Activated T-helper 2 cell treated with anti-CD3 and anti-CD28 coated beads, Interferon-gamma antibody, Interleukin-2, Interleukin-4, amounts not matched to agents 10 μg/mL and 5 μg/mL and 100 μg/mL, durations not matched to agents 14 hours and 24 hours and 36 hours (primary cell): ENCODE measurements at regions not wholly inside any gene's neighbourhood (a gene's known extent, or its start where the extent isn't known, plus 50 kb on each side); places are given as distances from the start of the nearest gene placed in this dataset.
"Not testable (repeated sequence)": the region's sequence is repeated elsewhere in the genome, so short reads cannot be mapped to it uniquely, and the experiment has no call there.

Source experiments
- DNase-seq: peaks from one replicate; pipeline ENCODE4 v3.0.0; 2021; ENCODE audit warnings: low spot score
- H3K27ac Mint-ChIP-seq: one replicate; pipeline ENCODE4 v1.8.0; 2021; ENCODE audit warnings: mixed read lengths
- H3K27me3 Mint-ChIP-seq: one replicate; pipeline ENCODE4 v1.8.0; 2021; ENCODE audit warnings: low read depth, mixed read lengths
- H3K36me3 Mint-ChIP-seq: one replicate; pipeline ENCODE4 v1.8.0; 2021; ENCODE audit warnings: low read depth, mixed read lengths
- H3K4me1 Mint-ChIP-seq: one replicate; pipeline ENCODE4 v1.8.0; 2021; ENCODE audit warnings: low read depth, mixed read lengths
- H3K4me3 Mint-ChIP-seq: one replicate; pipeline ENCODE4 v1.8.0; 2021; ENCODE audit warnings: low read depth, mild to moderate bottlenecking, moderate library complexity, mixed read lengths
- H3K9me3 Mint-ChIP-seq: one replicate; pipeline ENCODE4 v1.8.0; 2021; ENCODE audit warnings: mixed read lengths
- intact Hi-C: fragments of 100-400 bp; cut with micrococcal nuclease; formaldehyde crosslinking; loops from one replicate; pipeline ENCODE4 v1.15.1; 2023

DNA sequence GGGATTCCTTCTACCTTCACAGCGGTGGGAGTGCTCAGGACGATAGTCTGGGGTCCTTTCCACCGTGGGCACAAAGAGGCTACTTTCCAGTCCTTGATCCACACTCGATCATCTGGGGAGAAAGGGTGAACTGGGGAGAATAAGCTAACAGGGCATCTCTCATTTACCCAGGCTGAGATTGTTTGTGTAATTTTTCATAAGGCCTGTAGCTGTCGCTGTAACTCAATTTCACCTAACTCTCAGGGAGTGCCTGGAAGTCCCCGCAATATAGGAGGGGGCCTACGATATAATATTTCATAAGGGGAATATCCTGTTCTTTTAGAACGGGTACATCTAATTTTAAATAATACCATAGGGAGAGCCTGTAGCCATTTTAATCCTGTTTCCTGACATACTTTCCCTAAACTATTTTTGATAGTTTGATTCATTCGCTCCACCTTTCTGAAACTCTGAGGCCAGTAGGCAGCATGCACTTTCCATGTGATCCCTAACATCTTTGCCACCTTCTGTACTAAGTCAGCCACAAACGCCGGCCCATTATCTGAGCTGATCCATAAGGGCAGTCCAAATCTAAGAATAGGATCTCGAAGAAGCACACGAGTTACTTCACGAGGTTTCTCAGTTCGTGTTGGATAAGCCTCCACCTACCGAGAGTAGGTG lies 127.2 kb upstream of the CCZ1B start:
- H3K9me3 Mint-ChIP-seq, H3K36me3 Mint-ChIP-seq, H3K27me3 Mint-ChIP-seq, H3K4me3 Mint-ChIP-seq, H3K4me1 Mint-ChIP-seq, H3K27ac Mint-ChIP-seq, DNase-seq, intact Hi-C loops: not testable (repeated sequence)

- DNase-seq, H3K4me3 Mint-ChIP-seq, H3K4me1 Mint-ChIP-seq, H3K27me3 Mint-ChIP-seq, H3K9me3 Mint-ChIP-seq, H3K27ac Mint-ChIP-seq, H3K36me3 Mint-ChIP-seq, intact Hi-C loops: not testable (repeated sequence)
Measured at GRCh38 chr7:6953798-6954181, 127.7 kb upstream of the CCZ1B start.

DNA sequence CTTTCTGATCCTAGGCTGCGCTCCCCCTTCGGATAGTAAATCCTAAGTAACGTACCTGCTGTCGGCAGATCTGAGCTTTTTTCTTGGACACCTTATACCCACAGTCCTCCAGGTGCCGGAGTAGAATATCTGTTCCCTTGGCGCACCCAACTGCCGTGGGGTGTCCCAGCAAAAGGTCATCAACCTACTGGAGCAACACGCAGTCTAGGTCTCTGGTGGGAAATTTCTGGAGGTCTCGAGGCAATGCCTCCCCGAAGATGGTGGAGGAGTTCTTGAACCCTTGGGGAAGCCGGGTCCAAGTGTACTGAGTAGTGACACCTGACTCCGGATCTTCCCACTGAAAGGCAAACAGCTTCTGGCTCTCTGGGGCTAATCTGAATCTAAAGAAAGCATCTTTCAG lies 129.3 kb upstream of the CCZ1B start:
- H3K9me3 Mint-ChIP-seq, H3K27ac Mint-ChIP-seq, H3K27me3 Mint-ChIP-seq, DNase-seq, H3K36me3 Mint-ChIP-seq, H3K4me1 Mint-ChIP-seq, H3K4me3 Mint-ChIP-seq, intact Hi-C loops: not testable (repeated sequence)

DNA sequence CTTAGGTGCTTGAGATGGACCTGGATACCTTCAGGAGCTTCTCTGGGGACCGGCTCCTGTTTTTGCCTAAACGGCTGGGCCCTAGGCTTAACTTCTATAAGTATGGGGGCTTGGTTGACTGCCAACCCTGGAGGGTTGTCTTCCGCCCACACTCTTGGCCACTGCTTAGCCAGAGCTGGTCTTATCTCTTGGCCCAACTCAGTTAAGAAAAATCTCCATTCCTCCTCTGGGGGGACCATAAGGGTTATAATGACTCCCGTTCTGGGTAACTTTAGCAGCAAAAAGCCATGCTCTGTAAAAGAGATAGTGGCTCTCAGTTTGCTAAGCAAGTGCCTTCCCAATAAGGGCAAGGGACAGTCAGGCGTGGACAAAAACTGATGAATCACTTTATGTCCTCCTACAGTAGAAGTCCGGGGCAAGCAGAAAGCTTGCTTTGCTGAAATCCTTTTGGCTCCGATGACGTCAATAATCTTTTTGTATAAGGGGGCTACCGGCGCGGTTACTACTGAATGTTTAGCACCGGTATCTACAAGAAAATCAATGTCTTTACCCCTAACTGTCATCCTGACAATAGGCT lies 130.0 kb upstream of the CCZ1B start:
- H3K9me3 Mint-ChIP-seq, H3K36me3 Mint-ChIP-seq, DNase-seq, H3K4me1 Mint-ChIP-seq, H3K27me3 Mint-ChIP-seq, H3K27ac Mint-ChIP-seq, H3K4me3 Mint-ChIP-seq, intact Hi-C loops: not testable (repeated sequence)

DNA sequence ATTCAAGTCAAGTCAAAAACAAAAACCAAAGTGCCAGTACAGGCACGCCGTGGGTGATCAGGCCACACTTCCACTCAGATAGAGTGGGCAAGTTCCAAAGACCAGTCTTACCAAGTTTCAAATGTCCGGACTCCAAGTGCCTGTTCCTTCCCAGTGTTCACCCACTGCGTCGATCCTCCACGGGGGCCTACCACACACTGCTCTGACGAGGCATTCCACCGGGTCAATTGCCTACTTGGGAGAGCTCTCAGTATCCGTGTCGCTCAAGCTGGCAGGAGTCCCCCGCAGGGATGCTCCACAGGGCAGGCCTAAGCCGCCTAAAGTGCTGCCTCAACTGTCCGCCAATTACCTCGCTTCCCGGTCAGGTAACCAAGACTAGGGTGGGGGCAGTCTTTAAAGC lies 132.3 kb upstream of the CCZ1B start:
- H3K4me3 Mint-ChIP-seq, H3K27me3 Mint-ChIP-seq, H3K9me3 Mint-ChIP-seq, H3K36me3 Mint-ChIP-seq, H3K4me1 Mint-ChIP-seq, H3K27ac Mint-ChIP-seq, DNase-seq, intact Hi-C loops: not testable (repeated sequence)

- DNase-seq, H3K27ac Mint-ChIP-seq, H3K9me3 Mint-ChIP-seq, H3K4me1 Mint-ChIP-seq, H3K4me3 Mint-ChIP-seq, H3K36me3 Mint-ChIP-seq, H3K27me3 Mint-ChIP-seq, intact Hi-C loops: not testable (repeated sequence)
Measured at GRCh38 chr7:6959942-6960341, 133.9 kb upstream of the CCZ1B start.

DNA sequence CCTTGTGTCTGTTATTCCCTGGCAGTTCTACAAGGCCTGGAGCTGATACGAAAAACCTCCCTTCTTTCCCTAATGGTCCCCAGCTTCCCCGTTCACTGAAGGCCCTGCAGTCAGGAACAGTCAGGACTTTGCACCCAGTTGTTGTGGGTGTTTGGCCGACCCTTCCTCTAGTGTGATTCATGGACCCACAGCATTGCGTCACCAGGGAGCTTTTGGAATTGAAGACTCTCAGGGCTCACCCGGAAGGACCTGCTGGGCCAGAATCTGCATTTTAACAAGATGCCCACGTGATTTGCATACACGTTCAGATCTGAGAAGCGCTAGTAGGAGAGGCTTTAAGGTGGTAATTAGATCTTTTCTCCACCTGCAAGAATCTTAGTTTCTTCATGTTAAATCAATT lies 136.8 kb upstream of the CCZ1B start:
- intact Hi-C loops, DNase-seq, H3K27me3 Mint-ChIP-seq, H3K4me3 Mint-ChIP-seq, H3K27ac Mint-ChIP-seq, H3K36me3 Mint-ChIP-seq, H3K4me1 Mint-ChIP-seq, H3K9me3 Mint-ChIP-seq: not testable (repeated sequence)

DNA sequence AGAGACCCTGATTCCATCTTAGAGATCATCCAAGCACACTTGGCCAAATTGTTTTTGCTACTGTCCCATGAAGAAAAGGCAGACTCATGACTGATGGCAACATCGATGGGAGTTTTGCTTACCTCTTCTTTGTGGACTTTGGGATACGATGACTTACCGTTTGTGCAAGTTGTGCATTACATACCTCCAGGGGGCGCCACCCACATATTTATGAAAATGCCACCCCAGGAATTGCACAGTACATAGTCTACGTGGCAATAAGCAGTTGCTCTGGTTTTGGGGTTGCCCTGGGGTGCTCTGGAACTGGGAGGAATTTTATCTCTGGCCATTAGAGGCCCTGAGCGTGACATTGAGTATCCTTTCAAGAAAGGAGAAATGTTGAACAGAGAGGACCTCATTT lies 139.0 kb upstream of the CCZ1B start:
- not testable (repeated sequence) for H3K4me3 Mint-ChIP-seq, H3K4me1 Mint-ChIP-seq, H3K27ac Mint-ChIP-seq, H3K9me3 Mint-ChIP-seq, H3K27me3 Mint-ChIP-seq, H3K36me3 Mint-ChIP-seq
- intact Hi-C loops: loop anchor here (5.0 kb wide), 1 partner anchor 577 kb away; no protein-coding TSS in a partner anchor
- DNase-seq: peak; percentile 33

- DNase-seq, H3K27ac Mint-ChIP-seq, H3K4me1 Mint-ChIP-seq, H3K4me3 Mint-ChIP-seq, H3K27me3 Mint-ChIP-seq, H3K36me3 Mint-ChIP-seq, intact Hi-C loops, H3K9me3 Mint-ChIP-seq: not testable (repeated sequence)
Measured at GRCh38 chr7:6970180-6970579, 144.1 kb upstream of the CCZ1B start.

- H3K27me3 Mint-ChIP-seq, DNase-seq, H3K4me1 Mint-ChIP-seq, H3K36me3 Mint-ChIP-seq, intact Hi-C loops, H3K4me3 Mint-ChIP-seq, H3K27ac Mint-ChIP-seq, H3K9me3 Mint-ChIP-seq: not testable (repeated sequence)
Measured at GRCh38 chr7:6974876-6975275, 148.8 kb upstream of the CCZ1B start.

- intact Hi-C loops, H3K36me3 Mint-ChIP-seq, H3K27me3 Mint-ChIP-seq: not testable (repeated sequence)
Measured at GRCh38 chr7:6975346-6975745, 149.3 kb upstream of the CCZ1B start.

DNA sequence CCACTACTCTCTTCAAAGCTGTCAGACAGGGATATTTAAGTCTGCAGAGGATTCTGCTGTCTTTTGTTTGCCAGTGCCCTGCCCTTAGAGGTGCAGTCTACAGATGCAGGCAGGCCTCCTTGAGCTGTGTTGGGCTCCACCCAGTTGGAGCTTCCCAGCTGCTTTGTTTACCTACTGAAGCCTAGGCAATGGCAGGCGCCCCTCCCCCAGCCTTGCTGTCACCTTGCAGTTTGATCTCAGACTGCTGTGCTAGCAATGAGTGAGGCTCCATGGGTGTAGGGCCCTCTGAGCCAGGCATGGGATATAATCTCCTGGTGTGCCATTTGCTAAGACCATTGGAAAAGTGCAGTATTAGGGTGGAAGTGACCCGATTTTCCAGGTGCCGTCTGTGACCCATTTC lies 151.3 kb upstream of the CCZ1B start:
- H3K27me3 Mint-ChIP-seq, H3K27ac Mint-ChIP-seq, H3K4me3 Mint-ChIP-seq, intact Hi-C loops, H3K4me1 Mint-ChIP-seq, H3K36me3 Mint-ChIP-seq, H3K9me3 Mint-ChIP-seq, DNase-seq: not testable (repeated sequence)

More at GRCh38 chr7:6975346-6975745, 149.3 kb upstream of the CCZ1B start:
- DNase-seq, H3K27ac Mint-ChIP-seq, H3K4me3 Mint-ChIP-seq, H3K9me3 Mint-ChIP-seq, H3K4me1 Mint-ChIP-seq: not testable (repeated sequence)

- H3K4me3 Mint-ChIP-seq, H3K36me3 Mint-ChIP-seq, H3K9me3 Mint-ChIP-seq, DNase-seq, H3K27me3 Mint-ChIP-seq, intact Hi-C loops, H3K27ac Mint-ChIP-seq, H3K4me1 Mint-ChIP-seq: not testable (repeated sequence)
Measured at GRCh38 chr7:6978326-6978725, 152.3 kb upstream of the CCZ1B start.

DNA sequence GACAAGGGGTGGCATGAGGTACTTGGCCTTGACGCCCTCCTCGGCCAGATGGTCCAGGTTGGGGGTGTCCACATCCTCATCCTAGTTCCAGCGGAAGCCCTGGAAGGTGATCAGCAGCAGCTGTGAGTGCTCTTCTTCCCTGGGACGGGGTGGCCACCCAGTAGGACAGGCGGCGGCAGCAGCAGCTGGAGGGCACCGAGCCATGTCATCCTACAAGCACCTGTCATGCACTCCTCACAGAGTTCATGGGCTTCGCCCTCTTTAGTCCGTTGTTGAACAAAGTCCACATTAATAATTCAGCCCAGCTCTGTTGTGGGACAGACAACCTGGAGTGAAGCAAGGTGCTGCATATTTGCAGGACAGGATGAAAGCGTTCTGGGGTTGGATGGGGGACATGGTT lies 153.4 kb upstream of the CCZ1B start:
- intact Hi-C loops, H3K4me3 Mint-ChIP-seq, H3K4me1 Mint-ChIP-seq, H3K36me3 Mint-ChIP-seq, DNase-seq, H3K27ac Mint-ChIP-seq, H3K27me3 Mint-ChIP-seq, H3K9me3 Mint-ChIP-seq: not testable (repeated sequence)
